IMR-90 (cell line): ENCODE measurements at regions not wholly inside any gene's neighbourhood (a gene's known extent, or its start where the extent isn't known, plus 50 kb on each side); places are given as distances from the start of the nearest gene placed in this dataset.

Experiments used
- ATAC-seq: fragments of 200-7000 bp; cut with Tn5 transposase; 2 replicates; pipeline ENCODE4 v1.9.1; 2020; ENCODE audit warnings: low read depth, mild to moderate bottlenecking, moderate library complexity
- BruUV-seq: library from RNA; stranded (reverse); fragments of 400-500 nt; replicated peaks from 2 replicates; lab custom pipeline; 2021; lab: Mats Ljungman, UMichigan
- CTCF ChIA-PET: fragments of 300-600 bp; formaldehyde crosslinking; extraction: SDS; loops from one replicate; lab custom pipeline; 2021; ENCODE audit warnings: antibody characterized with exemption; lab: Yijun Ruan, JAX
- POLR2A ChIA-PET: fragments of 300-600 bp; sonication (Branson Sonifier 250); formaldehyde crosslinking; loops from one replicate; lab custom pipeline; 2022; ENCODE audit warnings: antibody characterized with exemption; ENCODE audit not compliant: unreplicated experiment; lab: Charles Lee
- DNase-seq: peaks from one replicate; pipeline ENCODE4 v3.0.0; 2013
- H2AFZ ChIP-seq: replicated peaks from 2 replicates; pipeline ENCODE3; 2013; ENCODE audit warnings: low read length, mild to moderate bottlenecking; ENCODE audit not compliant: poor library complexity
- H2AK5ac ChIP-seq: 2 replicates; pipeline ENCODE4 v1.6.1; 2013; ENCODE audit warnings: low read depth, low read length, inconsistent platforms
- H2AK9ac ChIP-seq: replicated peaks from 2 replicates; pipeline ENCODE3; 2013; ENCODE audit warnings: mild to moderate bottlenecking, low read depth, low read length, moderate library complexity; ENCODE audit not compliant: poor library complexity
- H2BK120ac ChIP-seq: 2 replicates; pipeline ENCODE4 v1.6.1; 2013; ENCODE audit warnings: low read depth, low read length, inconsistent platforms
- H2BK15ac ChIP-seq: 3 replicates; pipeline ENCODE4 v1.6.1; 2013; ENCODE audit warnings: low read depth, low read length, inconsistent platforms
- H2BK20ac ChIP-seq: 2 replicates; pipeline ENCODE4 v1.6.1; 2013; ENCODE audit warnings: low read depth, mild to moderate bottlenecking, inconsistent platforms, low read length, moderate library complexity
- H2BK5ac ChIP-seq: 2 replicates; pipeline ENCODE4 v1.6.1; 2013; ENCODE audit warnings: mild to moderate bottlenecking, low read depth, low read length, inconsistent platforms; ENCODE audit not compliant: poor library complexity, severe bottlenecking
- H3K14ac ChIP-seq: replicated peaks from 2 replicates; pipeline ENCODE4 v1.6.1; 2013; ENCODE audit warnings: low read depth, low read length, inconsistent platforms
- H3K18ac ChIP-seq: 2 replicates; pipeline ENCODE4 v1.6.1; 2013; ENCODE audit warnings: low read depth, low read length, control low read depth
- H3K23ac ChIP-seq: 2 replicates; pipeline ENCODE4 v1.6.1; 2013; ENCODE audit warnings: low read depth, low read length, inconsistent platforms
- H3K27ac ChIP-seq: 2 replicates; pipeline ENCODE4 v1.5.1; 2013; ENCODE audit warnings: mild to moderate bottlenecking, control low read depth, low read length; ENCODE audit not compliant: insufficient read depth
- H3K27me3 ChIP-seq: 2 replicates; pipeline ENCODE4 v1.6.1; 2013; ENCODE audit warnings: low read length; ENCODE audit not compliant: control insufficient read depth, insufficient read depth
- H3K36me3 ChIP-seq: 2 replicates; pipeline ENCODE4 v1.6.1; 2013; ENCODE audit warnings: low read length, mixed read lengths; ENCODE audit not compliant: control insufficient read depth, insufficient read depth
- H3K4ac ChIP-seq: 2 replicates; pipeline ENCODE4 v1.6.1; 2013; ENCODE audit warnings: low read depth, low read length, inconsistent platforms
- H3K4me1 ChIP-seq: 2 replicates; pipeline ENCODE4 v1.6.1; 2013; ENCODE audit warnings: low read length, mixed read lengths; ENCODE audit not compliant: control insufficient read depth, insufficient read depth
- H3K4me2 ChIP-seq: 2 replicates; pipeline ENCODE4 v1.6.1; 2013; ENCODE audit warnings: low read depth, mild to moderate bottlenecking, control low read depth, low read length, moderate library complexity
- H3K4me3 ChIP-seq: 2 replicates; pipeline ENCODE4 v1.5.1; 2013; ENCODE audit warnings: low read depth, mild to moderate bottlenecking, control low read depth, low read length, moderate library complexity; ENCODE audit not compliant: insufficient read depth
- H3K56ac ChIP-seq: 2 replicates; pipeline ENCODE4 v1.6.1; 2013; ENCODE audit warnings: low read length, inconsistent platforms; ENCODE audit not compliant: insufficient read depth; ENCODE audit errors: extremely low read depth
- H3K79me1 ChIP-seq, 2 experiments: 2 replicates each; pipeline ENCODE4 v1.6.1; 2013; ENCODE audit warnings: low read length in 2 of 2, inconsistent platforms in 1 of 2, low read depth in 1 of 2
- H3K9ac ChIP-seq: 2 replicates; pipeline ENCODE4 v1.6.1; 2013; ENCODE audit warnings: low read depth, low read length, control low read depth
- H3K9me1 ChIP-seq: 2 replicates; pipeline ENCODE4 v1.6.1; 2013; ENCODE audit warnings: low read length, inconsistent platforms; ENCODE audit not compliant: insufficient read depth
- H3K9me3 ChIP-seq: 2 replicates; pipeline ENCODE4 v1.6.1; 2013; ENCODE audit warnings: low read length; ENCODE audit not compliant: control insufficient read depth, insufficient read depth
- H4K20me1 ChIP-seq: 2 replicates; pipeline ENCODE4 v1.6.1; 2013; ENCODE audit warnings: low read length, inconsistent platforms; ENCODE audit not compliant: insufficient read depth
- H4K5ac ChIP-seq: 2 replicates; pipeline ENCODE4 v1.6.1; 2013; ENCODE audit warnings: mild to moderate bottlenecking, low read depth, low read length, control low read depth
- H4K8ac ChIP-seq, 2 experiments: 2 replicates each; pipeline ENCODE4 v1.6.1; 2013; ENCODE audit warnings: low read depth in 2 of 2, low read length in 2 of 2, control low read depth in 1 of 2, inconsistent platforms in 1 of 2
- H4K91ac ChIP-seq: 2 replicates; pipeline ENCODE4 v1.6.1; 2013; ENCODE audit warnings: low read depth, low read length, inconsistent platforms; ENCODE audit not compliant: insufficient read depth
- BHLHE40 ChIP-seq: fragments of 150-350 bp; IDR thresholded peaks from 2 replicates; pipeline ENCODE4 v1.6.1; 2016; ENCODE audit warnings: mild to moderate bottlenecking, low read depth, low read length
- FOS ChIP-seq: fragments of 150-350 bp; IDR thresholded peaks from 2 replicates; pipeline ENCODE4 v1.6.1; 2016; ENCODE audit warnings: low read depth, low read length
- MAFK ChIP-seq: IDR thresholded peaks from 2 replicates; pipeline ENCODE4 v1.6.1; 2012; ENCODE audit warnings: low read depth, low read length, improper control_type of control experiment
- MXI1 ChIP-seq: IDR thresholded peaks from 2 replicates; pipeline ENCODE4 v1.6.1; 2012; ENCODE audit warnings: low read depth, mild to moderate bottlenecking, low read length, moderate library complexity, borderline replicate concordance
- NFE2L2 ChIP-seq: fragments of 150-350 bp; IDR thresholded peaks from 2 replicates; pipeline ENCODE4 v1.6.1; 2016; ENCODE audit warnings: low read depth, mild to moderate bottlenecking, low read length
- POLR2A ChIP-seq: IDR thresholded peaks from 2 replicates; pipeline ENCODE4 v1.6.1; 2012; ENCODE audit warnings: mild to moderate bottlenecking, low read depth, low read length
- RAD21 ChIP-seq: IDR thresholded peaks from 2 replicates; pipeline ENCODE4 v1.6.1; 2012; ENCODE audit warnings: low read length, improper control_type of control experiment
- RCOR1 ChIP-seq: IDR thresholded peaks from 2 replicates; pipeline ENCODE4 v1.6.1; 2012; ENCODE audit warnings: mild to moderate bottlenecking, low read length, improper control_type of control experiment; ENCODE audit not compliant: insufficient replicate concordance
- RFX5 ChIP-seq: IDR thresholded peaks from 2 replicates; pipeline ENCODE4 v1.8.0; 2012; ENCODE audit warnings: low read depth, mild to moderate bottlenecking, low read length, moderate library complexity
- SMC3 ChIP-seq: fragments of 150-350 bp; IDR thresholded peaks from 2 replicates; pipeline ENCODE4 v1.6.1; 2016; ENCODE audit warnings: low read depth, mild to moderate bottlenecking, antibody characterized with exemption, low read length, moderate library complexity
- USF2 ChIP-seq: fragments of 150-350 bp; IDR thresholded peaks from 2 replicates; pipeline ENCODE4 v1.6.1; 2017; ENCODE audit warnings: mild to moderate bottlenecking, antibody characterized with exemption, low read length, low read depth
- WGBS, 2 experiments: methylation state at CpG; one replicate each; pipeline versions ENCODE4 v1.1.5 to v1.1.7; 2013; ENCODE audit warnings: missing lambda C conversion rate in 2 of 2; ENCODE audit not compliant: insufficient read length in 1 of 2; ENCODE audit errors: extremely low coverage in 2 of 2; 5-methylcytosine and 5-hydroxymethylcytosine counted together
- dilution Hi-C: fragments of 300-500 bp; cut with HindIII; formaldehyde crosslinking; loops from one replicate; pipeline ENCODE4 v1.14.3; 2018; ENCODE audit warnings: low sequenced_read_pairs; ENCODE audit not compliant: unreplicated experiment
- in situ Hi-C: fragments of 300-500 bp; cut with MboI; formaldehyde crosslinking; loops from 3 replicates; pipeline ENCODE4 v1.14.3; 2019; ENCODE audit warnings: low sequenced_read_pairs, inconsistent platforms, mixed read lengths
- intact Hi-C: fragments of 100-400 bp; cut with micrococcal nuclease; formaldehyde crosslinking; loops from 2 replicates; pipeline ENCODE4 v1.10.0; 2022
- TF ChIP-seq, protein P1 (sequence below): fragments of 150-350 bp; IDR thresholded peaks from 2 replicates; pipeline ENCODE4 v1.6.1; 2016; ENCODE audit warnings: low read depth, mild to moderate bottlenecking, low read length, moderate library complexity, borderline replicate concordance

GRCh38 chr10:65805993-65806392 lies 1119.8 kb upstream of the LRRTM3 start:
- H3K56ac ChIP-seq = no peak overlapping the region
- H2BK5ac ChIP-seq = no peak overlapping the region
- no peak overlapping the region for H2AK9ac ChIP-seq
- H3K27ac ChIP-seq = no peak overlapping the region
- no peak overlapping the region for H3K4ac ChIP-seq
- H2BK20ac ChIP-seq = no peak overlapping the region
- no peaks in the 10 kb centered on the region for H3K4me1 ChIP-seq
- no peaks in the 10 kb centered on the region for H3K36me3 ChIP-seq
- ChIA-PET CTCF (no interaction called here), POLR2A (no interaction called here)
- dilution Hi-C loops (no loop called here), intact Hi-C loops (no loop called here), in situ Hi-C loops (no loop called here)
- BruUV-seq = no TSS peak
- H3K4me3 ChIP-seq = no peak overlapping the region
- H4K91ac ChIP-seq = no peak overlapping the region
- H3K9me1 ChIP-seq = no peaks in the 10 kb centered on the region
- no peaks in the 10 kb centered on the region for H3K79me1 ChIP-seq
- WGBS, 2 experiments = no CpG with 5 or more reads among the region's 1 CpG
- TF ChIP-seq RAD21 (no peak), FOS (no peak), RFX5 (no peak), MXI1 (no peak), USF2 (no peak), BHLHE40 (no peak), SMC3 (no peak), NFE2L2 (no peak), RCOR1 (no peak), POLR2A (no peak), MAFK (no peak)
- TF ChIP-seq, protein P1, sequence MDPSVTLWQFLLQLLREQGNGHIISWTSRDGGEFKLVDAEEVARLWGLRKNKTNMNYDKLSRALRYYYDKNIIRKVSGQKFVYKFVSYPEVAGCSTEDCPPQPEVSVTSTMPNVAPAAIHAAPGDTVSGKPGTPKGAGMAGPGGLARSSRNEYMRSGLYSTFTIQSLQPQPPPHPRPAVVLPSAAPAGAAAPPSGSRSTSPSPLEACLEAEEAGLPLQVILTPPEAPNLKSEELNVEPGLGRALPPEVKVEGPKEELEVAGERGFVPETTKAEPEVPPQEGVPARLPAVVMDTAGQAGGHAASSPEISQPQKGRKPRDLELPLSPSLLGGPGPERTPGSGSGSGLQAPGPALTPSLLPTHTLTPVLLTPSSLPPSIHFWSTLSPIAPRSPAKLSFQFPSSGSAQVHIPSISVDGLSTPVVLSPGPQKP = no peak
- H4K8ac ChIP-seq = no peak overlapping the region
- no peak overlapping the region for H3K9ac ChIP-seq
- no peaks in the 10 kb centered on the region for H3K27me3 ChIP-seq
- H2AK5ac ChIP-seq = no peak overlapping the region
- H4K20me1 ChIP-seq = no peaks in the 10 kb centered on the region
- no peak for DNase-seq
- no peak overlapping the region for H3K14ac ChIP-seq
- H3K9me3 ChIP-seq = no peaks in the 10 kb centered on the region
- no peak for ATAC-seq
- no peak overlapping the region for H3K18ac ChIP-seq
- no peak overlapping the region for H2BK15ac ChIP-seq
- H2AFZ ChIP-seq = no peak overlapping the region
- H3K23ac ChIP-seq = no peak overlapping the region
- no peak overlapping the region for H4K5ac ChIP-seq
- H3K4me2 ChIP-seq = no peak overlapping the region
- H2BK120ac ChIP-seq = no peak overlapping the region
